ENCODE measurements at regions not wholly inside any gene's neighbourhood (a gene's known extent, or its start where the extent isn't known, plus 50 kb on each side); places are given as distances from the start of the nearest gene placed in this dataset.

- TF ChIP-seq ARNTL (CRISPR knock-in tag; IDR thresholded peaks at IDR 0.05; ENCODE audit: borderline replicate concordance, low read depth), result no peak
- TF ChIP-seq ZFP3 (CRISPR knock-in tag; IDR thresholded peaks at IDR 0.05), result no peak
- no peak for TF ChIP-seq BACH2 (CRISPR knock-in tag; IDR thresholded peaks at IDR 0.05; ENCODE audit: borderline replicate concordance)
- no peak for TF ChIP-seq ZFP30 (CRISPR knock-in tag; IDR thresholded peaks at IDR 0.05)
- no peak for TF ChIP-seq RARB (CRISPR knock-in tag; IDR thresholded peaks at IDR 0.05)
- TF ChIP-seq, protein P1, sequence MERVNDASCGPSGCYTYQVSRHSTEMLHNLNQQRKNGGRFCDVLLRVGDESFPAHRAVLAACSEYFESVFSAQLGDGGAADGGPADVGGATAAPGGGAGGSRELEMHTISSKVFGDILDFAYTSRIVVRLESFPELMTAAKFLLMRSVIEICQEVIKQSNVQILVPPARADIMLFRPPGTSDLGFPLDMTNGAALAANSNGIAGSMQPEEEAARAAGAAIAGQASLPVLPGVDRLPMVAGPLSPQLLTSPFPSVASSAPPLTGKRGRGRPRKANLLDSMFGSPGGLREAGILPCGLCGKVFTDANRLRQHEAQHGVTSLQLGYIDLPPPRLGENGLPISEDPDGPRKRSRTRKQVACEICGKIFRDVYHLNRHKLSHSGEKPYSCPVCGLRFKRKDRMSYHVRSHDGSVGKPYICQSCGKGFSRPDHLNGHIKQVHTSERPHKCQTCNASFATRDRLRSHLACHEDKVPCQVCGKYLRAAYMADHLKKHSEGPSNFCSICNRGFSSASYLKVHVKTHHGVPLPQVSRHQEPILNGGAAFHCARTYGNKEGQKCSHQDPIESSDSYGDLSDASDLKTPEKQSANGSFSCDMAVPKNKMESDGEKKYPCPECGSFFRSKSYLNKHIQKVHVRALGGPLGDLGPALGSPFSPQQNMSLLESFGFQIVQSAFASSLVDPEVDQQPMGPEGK (CRISPR knock-in tag; IDR thresholded peaks at IDR 0.05; ENCODE audit: borderline replicate concordance), result no peak
- no peak for TF ChIP-seq ESRRG (CRISPR knock-in tag; IDR thresholded peaks at IDR 0.05)
- no peak for TF ChIP-seq ZC3H10 (CRISPR knock-in tag; IDR thresholded peaks at IDR 0.05)
Measured at GRCh38 chr6:55642366-55642765, 63.4 kb upstream of the HMGCLL1 start.

Measured in SK-N-SH treated with all-trans-retinoic acid at 6 μM for 48 hours (cell line).